ENCODE measurements at regions not wholly inside any gene's neighbourhood (a gene's known extent, or its start where the extent isn't known, plus 50 kb on each side); places are given as distances from the start of the nearest gene placed in this dataset.

DNA sequence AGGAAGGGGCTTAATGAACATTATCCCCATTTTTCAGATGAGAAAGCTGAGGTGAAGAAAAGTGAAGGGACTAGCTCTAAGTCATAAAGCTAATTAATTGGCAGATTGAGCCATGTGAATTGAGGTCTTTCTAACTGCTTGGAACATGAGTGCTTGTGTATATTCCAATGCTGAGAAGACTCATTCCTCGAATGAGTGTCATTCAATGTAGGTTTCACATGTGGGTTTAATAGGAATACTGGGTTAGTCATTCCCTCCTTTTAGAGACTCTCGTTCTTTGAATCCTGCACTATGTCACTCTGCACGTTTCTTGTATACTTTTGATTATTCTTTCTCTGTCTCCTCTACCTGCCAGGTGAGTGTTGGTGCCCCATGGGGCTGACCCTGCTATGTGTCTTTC is 218.2 kb downstream of the HRH4 start:
- H3K27me3 ChIP-seq (ENCODE audit: control insufficient read depth in 2 of 2, insufficient read depth in 2 of 2, low read length in 2 of 2), result no peaks in the 10 kb centered on the region

DNA sequence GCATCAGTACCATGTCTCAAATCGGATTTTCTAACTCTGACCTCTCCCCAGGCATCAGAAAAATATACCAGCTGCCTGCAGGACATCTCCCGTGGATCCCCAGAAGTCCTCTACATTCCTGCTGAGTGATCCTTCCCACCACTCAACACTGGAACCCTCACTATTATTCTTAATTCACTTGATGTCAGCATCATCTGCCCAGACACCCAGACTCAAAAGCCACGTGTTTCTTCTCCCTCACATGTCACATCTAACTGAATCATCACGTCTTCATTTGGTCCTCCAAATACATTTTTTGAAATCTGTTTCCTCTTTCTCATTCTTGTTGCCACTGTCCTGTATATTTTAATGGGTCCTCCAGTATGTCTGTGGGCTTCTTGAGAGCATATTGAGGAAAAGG is 218.6 kb downstream of the HRH4 start:
- Histone ChIP-seq H3K9me3 (ENCODE audit: control insufficient read depth in 2 of 2, low read length in 2 of 2) (no peaks in the 10 kb centered on the region), H3K36me3 (ENCODE audit: control insufficient read depth in 2 of 2, insufficient read depth in 2 of 2, low read length in 2 of 2) (no peaks in the 10 kb centered on the region), H3K4me1 (ENCODE audit: control insufficient read depth in 2 of 2, insufficient read depth in 2 of 2, low read length in 2 of 2) (no peaks in the 10 kb centered on the region), H3K27me3 (ENCODE audit: control insufficient read depth in 2 of 2, insufficient read depth in 2 of 2, low read length in 2 of 2) (no peaks in the 10 kb centered on the region), H3K27ac (ENCODE audit: low read depth in 2 of 2, low read length in 2 of 2) (no peak overlapping the region), H3K9ac (ENCODE audit: low read depth in 1 of 2, low read length in 2 of 2) (no peak overlapping the region), H3K4me3 (ENCODE audit: low read length in 2 of 2) (no peak overlapping the region)

More for the DNA sequence above, 218.2 kb downstream of the HRH4 start:
- no peak overlapping the region for H3K9ac ChIP-seq (ENCODE audit: low read depth in 1 of 2, low read length in 2 of 2)
- no peaks in the 10 kb centered on the region for H3K4me1 ChIP-seq (ENCODE audit: control insufficient read depth in 2 of 2, insufficient read depth in 2 of 2, low read length in 2 of 2)
- H3K27ac ChIP-seq (ENCODE audit: low read depth in 2 of 2, low read length in 2 of 2), result no peak overlapping the region
- no peaks in the 10 kb centered on the region for H3K9me3 ChIP-seq (ENCODE audit: control insufficient read depth in 2 of 2, low read length in 2 of 2)
- no peak overlapping the region for H3K4me3 ChIP-seq (ENCODE audit: low read length in 2 of 2)
- H3K36me3 ChIP-seq (ENCODE audit: control insufficient read depth in 2 of 2, insufficient read depth in 2 of 2, low read length in 2 of 2), result no peaks in the 10 kb centered on the region

DNA sequence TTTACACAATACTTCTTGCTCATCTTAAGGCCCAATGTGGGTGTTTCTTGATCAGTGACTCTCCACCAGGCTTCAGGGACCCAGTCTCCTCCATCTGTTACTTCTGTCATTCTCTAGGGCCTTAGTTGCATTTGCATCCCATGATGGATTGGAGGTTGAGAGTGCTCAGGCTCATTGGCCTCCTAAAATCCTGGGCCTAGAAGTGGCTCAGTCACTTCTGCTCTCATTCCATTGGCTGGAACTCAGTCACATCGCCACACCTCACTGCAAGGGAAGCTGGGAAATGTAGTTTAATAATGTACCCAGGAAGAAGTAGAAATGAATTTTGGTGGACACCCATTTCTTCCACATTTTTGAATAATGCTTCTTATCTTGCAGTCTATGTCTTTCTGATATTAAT is 223.5 kb downstream of the HRH4 start:
- Histone ChIP-seq H3K36me3 (ENCODE audit: control insufficient read depth in 2 of 2, insufficient read depth in 2 of 2, low read length in 2 of 2) (no peaks in the 10 kb centered on the region), H3K27me3 (ENCODE audit: control insufficient read depth in 2 of 2, insufficient read depth in 2 of 2, low read length in 2 of 2) (no peaks in the 10 kb centered on the region), H3K4me3 (ENCODE audit: low read length in 2 of 2) (no peak overlapping the region), H3K4me1 (ENCODE audit: control insufficient read depth in 2 of 2, insufficient read depth in 2 of 2, low read length in 2 of 2) (no peaks in the 10 kb centered on the region), H3K9ac (ENCODE audit: low read depth in 1 of 2, low read length in 2 of 2) (no peak overlapping the region), H3K27ac (ENCODE audit: low read depth in 2 of 2, low read length in 2 of 2) (no peak overlapping the region), H3K9me3 (ENCODE audit: control insufficient read depth in 2 of 2, low read length in 2 of 2) (no peaks in the 10 kb centered on the region)

DNA sequence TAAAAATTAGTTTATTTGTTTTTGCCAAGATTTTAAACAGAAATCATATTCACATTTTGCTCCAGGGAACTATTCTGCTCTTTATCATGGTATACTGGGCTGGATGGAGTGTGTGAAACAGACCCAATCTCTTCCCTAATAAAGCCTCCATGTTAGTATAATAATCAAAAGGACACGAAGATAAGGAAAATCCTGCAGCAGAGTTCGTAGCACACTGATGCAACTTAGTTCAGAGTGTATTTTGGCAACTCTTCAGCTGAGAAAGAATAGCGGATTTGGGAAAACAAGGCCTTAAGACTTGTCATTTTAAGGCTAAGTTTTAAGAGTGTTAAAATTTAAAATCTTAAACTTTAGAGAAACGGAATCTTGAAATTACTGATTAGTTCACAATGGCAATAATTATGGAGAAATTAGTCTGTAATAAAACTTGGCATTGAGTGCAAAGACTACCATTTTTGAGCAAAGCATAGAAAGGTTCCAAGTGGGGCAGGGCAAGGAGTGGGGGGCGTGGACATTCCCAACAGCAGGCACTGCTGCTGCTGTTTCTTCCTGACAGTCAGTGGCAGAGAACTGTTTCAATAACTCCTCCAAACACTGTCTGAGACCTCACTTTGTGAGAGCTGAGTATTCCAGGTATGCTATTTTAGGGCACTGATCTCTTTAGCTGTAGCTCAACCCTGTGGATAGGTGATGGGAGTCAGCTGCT is 225.0 kb downstream of the HRH4 start:
- H3K27ac ChIP-seq (ENCODE audit: low read depth in 2 of 2, low read length in 2 of 2), result no peak overlapping the region
- H3K9me3 ChIP-seq (ENCODE audit: control insufficient read depth in 2 of 2, low read length in 2 of 2), result no peaks in the 10 kb centered on the region
- no peak overlapping the region for H3K4me3 ChIP-seq (ENCODE audit: low read length in 2 of 2)
- H3K27me3 ChIP-seq (ENCODE audit: control insufficient read depth in 2 of 2, insufficient read depth in 2 of 2, low read length in 2 of 2), result no peaks in the 10 kb centered on the region
- no peaks in the 10 kb centered on the region for H3K4me1 ChIP-seq (ENCODE audit: control insufficient read depth in 2 of 2, insufficient read depth in 2 of 2, low read length in 2 of 2)
- no peak overlapping the region for H3K9ac ChIP-seq (ENCODE audit: low read depth in 1 of 2, low read length in 2 of 2)
- no peaks in the 10 kb centered on the region for H3K36me3 ChIP-seq (ENCODE audit: control insufficient read depth in 2 of 2, insufficient read depth in 2 of 2, low read length in 2 of 2)

DNA sequence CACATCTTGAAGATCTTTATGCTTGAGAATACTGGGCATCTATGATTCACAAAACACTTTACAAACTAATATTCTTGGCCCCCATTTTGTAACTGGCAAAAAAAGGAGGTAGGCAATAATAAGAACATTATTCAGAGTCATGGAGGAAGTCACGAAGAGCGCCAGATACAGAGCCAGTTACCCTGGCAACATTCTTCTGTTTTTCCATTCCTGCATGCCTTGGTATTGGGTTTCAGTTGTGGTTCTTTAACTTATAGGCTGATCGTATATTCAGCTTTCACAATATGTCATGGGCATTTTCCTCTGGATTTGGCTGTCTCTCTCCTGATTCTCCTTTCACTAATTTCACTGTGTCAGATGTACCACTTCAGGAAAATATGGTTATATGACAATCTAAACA is 234.7 kb downstream of the HRH4 start:
- H3K27me3 ChIP-seq (ENCODE audit: control insufficient read depth in 2 of 2, insufficient read depth in 2 of 2, low read length in 2 of 2), result no peaks in the 10 kb centered on the region
- no peak overlapping the region for H3K4me3 ChIP-seq (ENCODE audit: low read length in 2 of 2)
- H3K9me3 ChIP-seq (ENCODE audit: control insufficient read depth in 2 of 2, low read length in 2 of 2), result no peaks in the 10 kb centered on the region
- no peak overlapping the region for H3K9ac ChIP-seq (ENCODE audit: low read depth in 1 of 2, low read length in 2 of 2)
- no peaks in the 10 kb centered on the region for H3K4me1 ChIP-seq (ENCODE audit: control insufficient read depth in 2 of 2, insufficient read depth in 2 of 2, low read length in 2 of 2)
- H3K36me3 ChIP-seq (ENCODE audit: control insufficient read depth in 2 of 2, insufficient read depth in 2 of 2, low read length in 2 of 2), result no peaks in the 10 kb centered on the region
- H3K27ac ChIP-seq (ENCODE audit: low read depth in 2 of 2, low read length in 2 of 2), result no peak overlapping the region

DNA sequence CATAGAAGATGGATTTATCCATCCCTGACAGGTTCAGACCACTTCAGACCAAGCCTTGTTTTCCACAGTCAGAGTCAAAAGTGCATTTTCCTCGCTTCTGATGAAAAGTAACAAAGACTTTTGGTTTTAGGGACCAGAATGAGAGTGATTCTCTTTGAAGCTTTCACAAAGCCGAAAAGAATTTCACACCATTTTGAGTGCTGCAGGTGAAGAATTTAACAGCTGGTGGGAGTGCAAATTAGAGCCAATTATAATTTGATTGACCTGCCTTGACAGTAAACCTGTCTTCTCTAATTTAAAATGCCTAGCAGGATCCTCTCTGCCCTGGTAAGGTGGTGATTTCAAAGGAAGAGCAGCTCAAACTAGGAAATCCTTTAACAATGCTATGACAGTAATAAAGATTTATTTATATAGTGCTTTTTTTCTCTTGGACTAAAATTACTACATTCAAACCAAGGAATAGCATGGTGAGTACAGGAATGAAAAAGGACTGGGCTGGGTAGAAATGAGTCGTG is 241.6 kb downstream of the HRH4 start:
- Histone ChIP-seq H3K4me3 (ENCODE audit: low read length in 2 of 2) (no peak overlapping the region), H3K27me3 (ENCODE audit: control insufficient read depth in 2 of 2, insufficient read depth in 2 of 2, low read length in 2 of 2) (no peaks in the 10 kb centered on the region), H3K9me3 (ENCODE audit: control insufficient read depth in 2 of 2, low read length in 2 of 2) (peaks cover 0 to 6% of the 10 kb centered on the region in 2 donors), H3K36me3 (ENCODE audit: control insufficient read depth in 2 of 2, insufficient read depth in 2 of 2, low read length in 2 of 2) (no peaks in the 10 kb centered on the region), H3K27ac (ENCODE audit: low read depth in 2 of 2, low read length in 2 of 2) (no peak overlapping the region), H3K4me1 (ENCODE audit: control insufficient read depth in 2 of 2, insufficient read depth in 2 of 2, low read length in 2 of 2) (no peaks in the 10 kb centered on the region), H3K9ac (ENCODE audit: low read depth in 1 of 2, low read length in 2 of 2) (no peak overlapping the region)

DNA sequence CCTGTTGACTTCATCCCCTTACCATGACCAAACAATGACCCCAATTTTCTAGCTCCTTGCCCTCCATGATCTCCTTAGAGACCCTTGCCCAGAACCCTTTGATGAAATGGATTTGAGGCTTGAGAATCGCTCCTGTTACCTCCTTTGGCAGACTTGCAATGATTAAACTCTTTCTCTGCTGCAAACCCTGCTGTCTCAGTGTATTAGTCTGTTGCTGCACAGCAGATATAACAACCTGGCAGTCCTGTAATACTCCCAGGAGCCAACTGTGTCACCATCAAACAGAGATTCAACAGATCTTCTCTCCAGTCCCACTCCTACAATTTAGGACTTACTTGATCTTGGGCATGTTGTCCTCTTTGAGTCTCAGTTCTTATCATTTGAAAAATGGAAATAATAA is 242.9 kb downstream of the HRH4 start:
- Histone ChIP-seq H3K27ac (ENCODE audit: low read depth in 2 of 2, low read length in 2 of 2) (no peak overlapping the region), H3K9me3 (ENCODE audit: control insufficient read depth in 2 of 2, low read length in 2 of 2) (peaks cover 0 to 6% of the 10 kb centered on the region in 2 donors), H3K9ac (ENCODE audit: low read depth in 1 of 2, low read length in 2 of 2) (no peak overlapping the region), H3K27me3 (ENCODE audit: control insufficient read depth in 2 of 2, insufficient read depth in 2 of 2, low read length in 2 of 2) (no peaks in the 10 kb centered on the region), H3K36me3 (ENCODE audit: control insufficient read depth in 2 of 2, insufficient read depth in 2 of 2, low read length in 2 of 2) (no peaks in the 10 kb centered on the region), H3K4me3 (ENCODE audit: low read length in 2 of 2) (no peak overlapping the region), H3K4me1 (ENCODE audit: control insufficient read depth in 2 of 2, insufficient read depth in 2 of 2, low read length in 2 of 2) (no peaks in the 10 kb centered on the region)

DNA sequence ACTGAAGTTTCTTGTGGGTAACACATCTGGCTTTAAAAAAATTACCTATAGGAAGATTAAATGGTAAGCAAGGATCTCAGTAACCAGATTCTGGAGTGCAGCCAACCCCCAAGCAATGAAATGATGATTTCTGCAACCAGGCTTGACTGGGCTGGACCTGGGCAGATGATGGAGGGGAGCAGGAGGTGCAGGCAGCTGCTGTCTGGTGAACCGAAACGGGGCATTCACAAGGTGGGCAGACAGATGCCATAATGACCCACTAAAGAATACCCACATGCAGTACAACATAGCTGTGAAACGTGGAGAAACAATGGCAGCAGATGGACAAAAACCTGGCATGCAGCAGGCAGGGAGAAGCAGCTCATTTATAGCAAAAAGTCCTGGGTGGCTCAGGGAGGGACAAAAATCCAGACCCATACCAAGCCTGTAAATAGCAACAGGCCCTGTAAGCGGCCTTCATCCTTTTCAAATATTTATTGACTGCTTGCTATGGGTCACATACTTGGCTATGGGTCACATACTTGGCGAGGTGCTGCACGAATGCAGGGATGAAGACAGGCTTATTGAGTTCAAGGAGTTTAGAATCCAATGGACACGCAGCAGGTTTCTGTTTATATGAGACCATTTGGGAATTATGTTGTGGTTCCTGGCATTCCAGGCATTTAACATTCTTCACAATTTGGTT is 244.7 kb downstream of the HRH4 start:
- no peaks in the 10 kb centered on the region for H3K27me3 ChIP-seq (ENCODE audit: control insufficient read depth in 2 of 2, insufficient read depth in 2 of 2, low read length in 2 of 2)
- H3K4me1 ChIP-seq (ENCODE audit: control insufficient read depth in 2 of 2, insufficient read depth in 2 of 2, low read length in 2 of 2), result no peaks in the 10 kb centered on the region
- no peak overlapping the region for H3K9ac ChIP-seq (ENCODE audit: low read depth in 1 of 2, low read length in 2 of 2)
- H3K27ac ChIP-seq (ENCODE audit: low read depth in 2 of 2, low read length in 2 of 2), result no peak overlapping the region
- peaks cover 0 to 6% of the 10 kb centered on the region in 2 donors for H3K9me3 ChIP-seq (ENCODE audit: control insufficient read depth in 2 of 2, low read length in 2 of 2)
- H3K4me3 ChIP-seq (ENCODE audit: low read length in 2 of 2), result no peak overlapping the region
- H3K36me3 ChIP-seq (ENCODE audit: control insufficient read depth in 2 of 2, insufficient read depth in 2 of 2, low read length in 2 of 2), result no peaks in the 10 kb centered on the region

DNA sequence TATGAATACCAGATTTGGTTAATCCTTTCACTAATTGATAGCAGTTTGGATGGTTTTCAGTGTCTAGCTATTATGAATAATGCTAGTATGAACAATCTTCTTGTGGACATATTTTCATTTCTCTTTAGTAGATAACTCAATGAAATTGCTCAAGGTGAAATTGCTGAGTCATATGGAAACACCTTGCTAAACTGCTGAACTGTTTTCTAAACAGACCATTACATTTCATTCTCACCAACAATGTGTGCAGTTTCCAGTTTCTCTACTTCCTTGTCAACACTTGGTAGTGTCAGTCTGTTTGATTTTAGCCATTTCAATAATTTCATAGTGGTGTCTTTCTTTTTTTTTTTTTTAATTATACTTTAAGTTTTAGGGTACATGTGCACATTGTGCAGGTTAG is 250.0 kb downstream of the HRH4 start:
- H3K9me3 ChIP-seq (ENCODE audit: control insufficient read depth in 2 of 2, low read length in 2 of 2), result no peaks in the 10 kb centered on the region

DNA sequence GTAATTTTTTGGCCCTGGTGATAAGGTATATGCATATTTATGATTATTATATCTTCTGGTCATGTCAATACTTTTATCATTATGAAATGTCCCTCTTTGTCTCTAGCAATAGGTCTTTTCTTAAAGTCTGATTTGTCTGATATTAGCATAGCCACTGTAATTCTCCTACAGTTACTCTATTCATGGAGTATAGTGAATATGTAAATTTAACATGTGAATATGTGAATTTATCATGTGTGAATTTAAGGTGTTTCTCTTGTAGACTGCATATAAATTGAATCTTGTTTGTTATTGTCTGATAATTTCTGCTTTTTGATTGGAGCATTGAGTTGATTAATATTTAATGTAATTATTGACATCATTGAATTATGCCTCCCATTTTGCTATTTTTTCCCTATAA is 259.4 kb downstream of the HRH4 start:
- no peak overlapping the region for H3K4me3 ChIP-seq (ENCODE audit: low read length in 2 of 2)
- H3K9ac ChIP-seq (ENCODE audit: low read depth in 1 of 2, low read length in 2 of 2), result no peak overlapping the region
- no peaks in the 10 kb centered on the region for H3K36me3 ChIP-seq (ENCODE audit: control insufficient read depth in 2 of 2, insufficient read depth in 2 of 2, low read length in 2 of 2)
- no peak overlapping the region for H3K27ac ChIP-seq (ENCODE audit: low read depth in 2 of 2, low read length in 2 of 2)
- H3K9me3 ChIP-seq (ENCODE audit: control insufficient read depth in 2 of 2, low read length in 2 of 2), result no peaks in the 10 kb centered on the region
- peaks cover 0 to 2% of the 10 kb centered on the region in 2 donors for H3K27me3 ChIP-seq (ENCODE audit: control insufficient read depth in 2 of 2, insufficient read depth in 2 of 2, low read length in 2 of 2)
- H3K4me1 ChIP-seq (ENCODE audit: control insufficient read depth in 2 of 2, insufficient read depth in 2 of 2, low read length in 2 of 2), result no peaks in the 10 kb centered on the region

More for the DNA sequence above, 250.0 kb downstream of the HRH4 start:
- Histone ChIP-seq H3K27me3 (ENCODE audit: control insufficient read depth in 2 of 2, insufficient read depth in 2 of 2, low read length in 2 of 2) (no peaks in the 10 kb centered on the region), H3K27ac (ENCODE audit: low read depth in 2 of 2, low read length in 2 of 2) (no peak overlapping the region), H3K36me3 (ENCODE audit: control insufficient read depth in 2 of 2, insufficient read depth in 2 of 2, low read length in 2 of 2) (no peaks in the 10 kb centered on the region), H3K4me1 (ENCODE audit: control insufficient read depth in 2 of 2, insufficient read depth in 2 of 2, low read length in 2 of 2) (no peaks in the 10 kb centered on the region), H3K9ac (ENCODE audit: low read depth in 1 of 2, low read length in 2 of 2) (no peak overlapping the region), H3K4me3 (ENCODE audit: low read length in 2 of 2) (no peak overlapping the region)
